Epithelial cell of proximal tubule (primary cell): ENCODE measurements at regions not wholly inside any gene's neighbourhood (a gene's known extent, or its start where the extent isn't known, plus 50 kb on each side); places are given as distances from the start of the nearest gene placed in this dataset.

Source experiments
- DNase-seq: peaks from one replicate; pipeline ENCODE4 v3.0.0-alpha.2; 2011; ENCODE audit warnings: low read depth
- H3K4me3 ChIP-seq: 2 replicates; pipeline ENCODE4 v1.5.1; 2011; ENCODE audit warnings: low read depth, mild to moderate bottlenecking, low read length
- CTCF ChIP-seq: conservative IDR thresholded peaks from 2 replicates; pipeline ENCODE4 v1.5.1; 2012; ENCODE audit warnings: low read depth, mild to moderate bottlenecking, low read length

GRCh38 chr12:67794161-67794560 lies 145.6 kb downstream of the DYRK2 start:
- TF ChIP-seq CTCF, result no peak
- no peak for DNase-seq

GRCh38 chr12:67795236-67795635 lies 146.7 kb downstream of the DYRK2 start:
- TF ChIP-seq CTCF, result no peak
- H3K4me3 ChIP-seq, result no peak overlapping the region
- DNase-seq, result peak; percentile 20

More at GRCh38 chr12:67794161-67794560, 145.6 kb downstream of the DYRK2 start:
- H3K4me3 ChIP-seq, result no peak overlapping the region

GRCh38 chr12:67797185-67797741 lies 148.7 kb downstream of the DYRK2 start:
- no peak for TF ChIP-seq CTCF
- DNase-seq, result no peak

GRCh38 chr12:67797753-67798152 lies 149.2 kb downstream of the DYRK2 start:
- no peak overlapping the region for H3K4me3 ChIP-seq
- no peak for DNase-seq
- no peak for TF ChIP-seq CTCF

More at GRCh38 chr12:67797185-67797741, 148.7 kb downstream of the DYRK2 start:
- no peak overlapping the region for H3K4me3 ChIP-seq

- no peak for DNase-seq
- no peak for TF ChIP-seq CTCF
- H3K4me3 ChIP-seq, result no peak overlapping the region
These were observed 150.2 kb downstream of the DYRK2 start for GRCh38 chr12:67798768-67799167.

GRCh38 chr12:67802731-67803130 lies 154.2 kb downstream of the DYRK2 start:
- no peak overlapping the region for H3K4me3 ChIP-seq
- DNase-seq, result no peak
- no peak for TF ChIP-seq CTCF

GRCh38 chr12:67803278-67803993 lies 154.9 kb downstream of the DYRK2 start:
- TF ChIP-seq CTCF, result no peak

More at GRCh38 chr12:67803278-67803993, 154.9 kb downstream of the DYRK2 start:
- no peak for DNase-seq
- H3K4me3 ChIP-seq, result no peak overlapping the region
